AG08395 (cell line): ENCODE measurements at regions not wholly inside any gene's neighbourhood (a gene's known extent, or its start where the extent isn't known, plus 50 kb on each side); places are given as distances from the start of the nearest gene placed in this dataset.
"Not testable (repeated sequence)": the region's sequence is repeated elsewhere in the genome, so short reads cannot be mapped to it uniquely, and the experiment has no call there.

ENCODE experiments used
- DNase-seq: peaks from one replicate; pipeline ENCODE4 v3.0.0; 2012; ENCODE audit warnings: mixed read lengths, low spot score

DNA sequence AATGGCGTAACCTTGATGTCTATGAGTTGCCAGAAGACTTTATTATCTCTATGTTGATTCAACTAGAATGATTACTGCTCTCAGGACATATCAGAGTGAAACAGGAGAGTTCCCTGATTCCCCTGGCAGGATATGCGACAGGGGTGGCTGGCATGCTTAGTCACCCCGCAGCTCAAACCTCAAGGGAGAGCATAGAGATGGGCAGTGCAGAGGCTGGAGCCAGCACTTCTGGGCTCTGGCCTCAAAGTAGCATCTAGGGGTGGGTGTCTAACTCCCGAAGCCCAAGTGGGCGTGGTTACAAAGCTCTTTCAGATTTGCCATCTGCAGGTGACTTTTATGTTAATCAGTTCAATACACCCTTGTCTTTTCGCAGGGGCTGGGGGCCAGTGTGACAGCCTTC is 391.6 kb downstream of the ADCYAP1 start:
- DNase-seq, result no peak

DNA sequence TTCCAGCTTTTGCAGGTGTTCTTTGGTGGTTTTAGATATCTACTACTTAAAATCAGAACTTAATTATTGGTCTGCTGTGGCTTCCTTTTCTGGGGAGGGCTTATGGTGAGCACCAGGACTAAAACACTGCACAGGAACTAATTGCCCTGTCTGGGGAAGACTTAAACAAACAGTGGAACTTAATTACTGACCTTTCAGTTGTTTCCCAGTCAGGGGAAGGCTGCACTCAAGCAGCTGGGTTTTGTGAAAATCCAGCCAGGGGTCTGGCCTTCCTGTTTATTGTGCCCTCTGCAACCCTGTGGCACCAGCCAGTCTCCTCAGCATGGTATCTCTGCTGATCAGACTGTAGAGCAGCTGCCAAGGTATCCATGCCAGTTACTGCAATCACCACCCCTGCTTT is 398.2 kb downstream of the ADCYAP1 start:
- DNase-seq, result no peak

DNA sequence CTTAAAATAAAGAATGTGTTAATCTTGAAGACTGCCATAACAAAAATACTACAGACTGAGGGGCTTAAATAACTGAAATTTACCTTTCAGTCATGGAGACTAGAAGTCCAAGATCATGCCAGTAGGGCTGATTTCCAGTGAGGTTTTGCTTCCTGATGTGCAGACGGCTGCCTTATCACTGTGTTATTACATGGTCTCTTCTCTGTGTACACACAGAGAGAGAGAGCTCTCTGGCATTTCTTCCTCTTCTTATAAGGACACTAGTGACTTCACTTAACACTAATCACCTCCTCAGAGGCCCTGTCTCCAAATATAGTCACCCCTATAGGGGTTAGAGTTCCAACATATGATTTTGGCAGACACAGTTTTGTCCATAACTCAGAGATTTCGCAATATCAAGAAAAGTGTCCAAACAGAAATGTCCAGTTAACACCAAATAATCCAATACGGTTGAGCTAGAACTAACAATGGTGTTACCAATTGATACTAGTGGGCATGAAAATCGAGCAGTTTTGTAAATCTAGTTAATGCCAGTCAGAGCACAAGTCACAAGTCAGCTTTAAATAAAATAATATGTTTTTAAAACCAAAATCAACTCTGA is 399.8 kb downstream of the ADCYAP1 start:
- no peak for DNase-seq

DNA sequence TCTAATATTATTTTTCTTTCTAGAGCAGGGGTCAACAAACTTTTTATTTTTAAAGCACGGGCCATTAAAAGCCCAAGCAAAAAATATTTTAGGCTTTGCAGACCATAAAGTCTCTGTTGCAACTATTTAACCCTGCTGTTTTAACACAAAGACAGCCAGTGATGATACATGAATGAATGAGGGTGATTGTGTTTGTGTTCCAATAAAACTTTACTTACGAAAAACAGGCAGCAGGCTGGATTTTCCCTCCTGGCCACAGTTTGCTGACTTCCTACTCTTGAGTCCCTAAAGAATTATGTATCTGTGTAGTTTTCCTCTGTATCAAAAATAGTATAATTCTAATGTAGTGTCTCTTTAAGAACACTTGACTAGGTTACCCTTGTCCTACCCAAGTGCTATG is 402.0 kb downstream of the ADCYAP1 start:
- DNase-seq, result no peak

DNA sequence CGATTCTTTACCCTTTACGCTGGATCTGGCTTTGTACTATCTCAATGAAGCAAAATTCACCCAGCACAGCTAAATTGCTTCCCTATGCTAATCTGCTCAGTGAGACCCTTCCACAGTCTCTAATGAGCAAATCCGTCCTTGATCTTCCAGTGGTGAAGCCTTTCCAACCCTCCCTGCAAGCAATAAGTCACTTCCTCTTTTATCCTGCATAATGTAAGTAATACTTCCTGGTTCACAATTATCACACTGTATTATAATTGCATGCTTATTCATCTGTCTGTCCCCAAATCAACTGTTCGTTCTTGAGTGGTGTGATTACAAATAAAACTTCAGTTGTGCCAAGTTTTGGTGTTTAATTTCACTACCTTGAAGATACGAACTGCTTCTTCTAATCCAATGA is 404.0 kb downstream of the ADCYAP1 start:
- no peak for DNase-seq

DNA sequence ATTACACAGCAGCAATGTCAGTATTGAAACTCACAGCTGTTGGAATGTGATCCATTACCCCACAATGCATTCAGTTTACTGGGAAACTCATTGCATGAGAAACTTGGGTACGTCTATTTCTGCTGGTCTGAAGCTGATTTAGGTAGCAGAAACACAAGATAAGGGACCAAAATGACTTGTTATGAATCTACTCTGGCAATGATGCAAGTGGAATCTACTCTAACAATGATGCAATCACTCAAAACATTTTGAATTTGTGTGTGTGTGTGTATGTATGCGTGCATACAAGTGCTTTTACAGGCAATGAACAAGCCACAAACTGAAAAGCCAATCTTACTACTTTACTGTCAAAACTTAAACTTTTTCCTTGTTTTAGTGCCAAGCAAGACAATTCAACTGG is 406.7 kb downstream of the ADCYAP1 start:
- DNase-seq, result no peak

DNA sequence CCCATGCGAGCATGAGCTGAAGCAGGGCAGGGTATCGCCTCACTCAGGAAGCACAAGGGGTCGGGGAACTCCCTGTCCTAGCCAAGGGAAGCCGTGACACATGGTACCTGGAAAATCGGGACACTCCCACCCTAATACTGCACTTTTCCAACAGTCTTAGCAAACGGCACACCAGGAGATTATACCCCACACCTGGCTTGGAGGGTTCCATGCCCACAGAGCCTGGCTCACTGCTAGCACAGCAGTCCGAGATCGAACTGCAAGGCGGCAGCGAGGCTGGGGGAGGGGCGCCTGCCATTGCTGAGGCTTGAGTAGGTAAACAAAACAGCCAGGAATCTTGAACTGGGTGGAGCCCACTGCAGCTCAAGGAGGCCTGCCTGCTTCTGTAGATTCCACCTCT is 430.7 kb downstream of the ADCYAP1 start:
- not testable (repeated sequence) for DNase-seq

DNA sequence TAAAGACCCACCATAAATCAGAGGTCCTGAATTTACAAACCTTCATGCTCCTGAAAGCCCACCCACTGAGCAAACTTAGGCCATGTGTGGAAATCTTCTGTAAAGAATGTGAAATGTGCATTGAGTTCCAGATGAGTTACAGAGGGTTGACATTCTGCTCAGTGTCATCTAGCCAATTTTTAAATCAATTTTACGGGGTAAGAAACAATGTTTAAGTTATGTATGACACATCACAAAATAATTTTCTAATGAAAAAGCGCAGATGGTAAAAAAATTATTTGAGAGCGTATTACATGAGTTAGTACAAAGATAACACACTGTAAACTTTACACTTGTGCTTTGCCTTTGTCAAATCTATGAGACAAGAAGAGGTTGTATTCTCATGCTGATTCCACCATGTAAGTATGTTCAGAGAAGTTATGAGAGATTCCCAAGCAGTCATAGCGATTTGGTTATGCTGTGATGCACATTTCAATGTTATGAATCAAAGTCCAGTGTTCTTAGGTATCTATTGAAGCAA is 446.3 kb downstream of the ADCYAP1 start:
- no peak for DNase-seq

DNA sequence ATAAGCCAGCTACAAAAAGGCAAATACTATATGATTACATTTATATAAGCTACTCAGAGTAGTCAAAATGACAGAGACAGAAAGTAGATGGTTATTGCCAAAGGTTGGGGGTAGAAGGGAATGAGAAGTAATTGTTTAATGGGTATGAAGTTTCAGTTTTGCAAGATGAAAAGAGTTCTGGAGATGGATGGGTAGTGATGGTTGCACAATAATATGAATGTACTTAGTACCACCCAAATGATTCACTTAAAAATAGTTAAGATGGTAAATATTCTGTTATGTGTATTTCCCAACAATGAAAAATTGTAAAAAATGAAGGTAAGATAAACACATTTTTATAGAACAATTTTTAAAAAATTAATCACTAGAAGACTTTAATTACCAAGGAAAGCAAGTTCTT is 448.4 kb downstream of the ADCYAP1 start:
- no peak for DNase-seq

DNA sequence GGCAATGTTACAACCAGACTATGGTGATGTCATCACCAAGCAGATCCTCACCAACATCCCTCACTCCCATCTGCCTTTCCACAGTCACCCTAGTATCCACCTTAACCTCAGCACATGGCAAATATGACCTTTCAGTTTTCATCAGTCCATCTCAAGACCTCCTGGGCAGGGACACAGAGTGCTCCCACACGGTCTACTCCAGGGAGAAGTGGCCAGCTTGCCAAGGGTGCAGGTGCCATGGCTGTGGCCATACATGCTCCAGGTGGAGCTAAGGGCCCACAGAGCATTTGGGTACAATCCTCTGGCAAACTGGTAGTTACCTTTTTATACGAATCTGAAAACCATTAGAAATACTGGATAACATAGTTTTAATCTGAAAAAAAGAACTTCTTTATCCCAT is 453.1 kb downstream of the ADCYAP1 start:
- no peak for DNase-seq

DNA sequence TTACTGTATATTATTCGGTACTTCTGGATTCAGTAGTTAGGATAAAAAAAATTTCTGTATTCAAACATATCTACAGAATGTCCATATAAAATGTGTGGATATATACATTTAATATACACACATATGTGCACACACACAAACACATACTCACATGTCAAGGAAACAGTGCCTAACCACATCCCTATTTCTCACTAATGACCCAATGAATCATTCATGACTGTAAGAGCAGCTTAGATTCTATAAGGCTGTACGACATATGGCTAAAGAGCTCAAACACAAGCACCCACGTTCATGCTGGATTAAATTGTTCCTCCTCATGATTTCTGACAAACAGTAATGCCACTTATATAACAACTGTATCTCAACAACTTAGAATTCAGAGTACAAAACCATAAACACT is 457.3 kb downstream of the ADCYAP1 start:
- DNase-seq, result no peak

DNA sequence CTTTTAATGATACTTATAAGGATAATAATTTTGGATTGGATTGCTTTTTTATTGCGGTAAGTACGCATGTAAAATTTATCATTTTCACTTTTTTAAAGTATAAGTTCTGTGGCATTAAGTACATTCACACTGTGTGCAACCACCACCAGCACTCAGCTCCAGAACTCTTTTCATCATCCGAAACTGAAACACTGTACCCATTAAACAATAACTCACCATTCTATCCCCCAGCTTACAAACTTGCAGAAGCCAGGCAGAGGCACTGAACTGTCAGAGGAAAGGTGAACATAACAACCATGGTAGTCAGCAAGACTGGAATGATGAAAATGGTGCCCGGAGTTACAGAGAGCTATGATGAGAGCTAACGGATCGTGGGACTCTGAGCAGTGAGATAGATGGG is 465.9 kb downstream of the ADCYAP1 start:
- DNase-seq, result no peak

DNA sequence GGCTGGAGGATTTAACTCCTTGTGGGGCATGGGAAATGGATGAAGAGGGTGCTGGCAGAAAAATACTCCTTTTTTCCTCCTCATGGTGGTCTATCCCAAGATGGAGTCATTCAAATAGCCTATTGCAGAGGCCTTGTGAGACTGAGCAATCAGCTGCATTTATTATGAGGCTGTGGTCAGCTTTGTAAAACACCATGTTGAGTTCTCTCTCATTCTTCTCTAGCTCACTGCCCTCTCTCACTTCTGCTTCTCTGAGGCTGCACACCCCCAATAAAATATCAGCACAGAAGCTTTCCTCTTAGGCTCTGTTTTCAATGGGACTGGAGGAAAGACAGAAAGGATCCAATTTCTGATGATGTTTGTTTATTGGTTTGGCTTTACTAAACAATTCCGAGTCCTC is 467.1 kb downstream of the ADCYAP1 start:
- no peak for DNase-seq

DNA sequence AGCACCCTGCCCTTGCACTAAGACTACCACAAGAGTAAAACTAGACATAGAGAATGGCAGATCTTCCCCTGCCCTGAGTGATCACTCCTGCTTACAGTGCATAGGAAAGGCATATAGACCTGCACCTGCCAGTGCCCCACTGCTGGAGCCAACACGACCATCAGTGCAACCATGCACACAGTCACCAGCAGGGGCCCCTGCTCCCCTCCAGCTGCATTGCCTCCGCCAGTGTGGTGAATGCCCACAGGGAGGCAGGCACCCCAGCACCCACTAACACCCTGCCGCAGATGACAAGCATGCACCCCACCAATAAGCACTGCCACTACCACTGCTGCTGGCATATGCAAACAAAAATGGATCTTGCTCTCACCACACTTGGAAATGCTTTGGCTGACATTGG is 478.8 kb downstream of the ADCYAP1 start:
- DNase-seq, result no peak

DNA sequence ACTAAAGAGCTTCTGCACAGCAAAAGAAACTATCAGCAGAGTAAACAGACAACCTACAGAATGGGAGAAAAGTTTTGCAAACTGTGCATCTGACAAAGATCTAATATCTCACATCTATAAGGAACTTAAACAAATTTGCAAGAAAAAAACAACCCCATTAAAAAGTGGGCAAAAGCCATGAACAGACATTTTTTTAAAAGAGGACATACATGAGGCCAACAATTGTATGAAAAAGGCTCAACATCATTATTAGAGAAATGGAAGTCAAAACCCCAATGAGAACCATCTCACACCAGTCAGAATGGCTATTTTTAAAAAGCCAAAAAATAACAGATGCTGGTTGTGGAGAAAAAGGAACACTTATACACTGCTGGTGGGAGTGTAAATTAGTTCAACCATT is 483.8 kb downstream of the ADCYAP1 start:
- DNase-seq, result not testable (repeated sequence)

DNA sequence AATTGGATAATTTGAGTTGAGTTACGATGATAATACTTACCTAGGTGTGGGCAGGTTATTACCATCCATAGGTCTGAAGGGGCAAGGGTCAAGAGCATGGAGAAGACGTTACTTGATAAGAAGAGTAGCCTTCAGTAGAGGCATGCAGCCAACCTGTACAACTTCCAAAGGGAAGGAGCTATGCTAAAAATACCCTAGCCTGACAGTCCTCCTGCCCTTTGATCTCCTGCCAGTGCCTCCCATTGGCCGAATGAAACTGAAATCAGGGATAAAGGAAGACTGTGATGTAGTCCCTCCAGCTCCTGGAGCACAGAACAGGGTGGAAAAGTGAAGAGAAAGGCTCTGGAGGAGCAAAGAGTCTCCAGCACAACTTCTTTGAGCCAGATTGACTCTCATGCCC is 487.4 kb downstream of the ADCYAP1 start:
- no peak for DNase-seq

DNA sequence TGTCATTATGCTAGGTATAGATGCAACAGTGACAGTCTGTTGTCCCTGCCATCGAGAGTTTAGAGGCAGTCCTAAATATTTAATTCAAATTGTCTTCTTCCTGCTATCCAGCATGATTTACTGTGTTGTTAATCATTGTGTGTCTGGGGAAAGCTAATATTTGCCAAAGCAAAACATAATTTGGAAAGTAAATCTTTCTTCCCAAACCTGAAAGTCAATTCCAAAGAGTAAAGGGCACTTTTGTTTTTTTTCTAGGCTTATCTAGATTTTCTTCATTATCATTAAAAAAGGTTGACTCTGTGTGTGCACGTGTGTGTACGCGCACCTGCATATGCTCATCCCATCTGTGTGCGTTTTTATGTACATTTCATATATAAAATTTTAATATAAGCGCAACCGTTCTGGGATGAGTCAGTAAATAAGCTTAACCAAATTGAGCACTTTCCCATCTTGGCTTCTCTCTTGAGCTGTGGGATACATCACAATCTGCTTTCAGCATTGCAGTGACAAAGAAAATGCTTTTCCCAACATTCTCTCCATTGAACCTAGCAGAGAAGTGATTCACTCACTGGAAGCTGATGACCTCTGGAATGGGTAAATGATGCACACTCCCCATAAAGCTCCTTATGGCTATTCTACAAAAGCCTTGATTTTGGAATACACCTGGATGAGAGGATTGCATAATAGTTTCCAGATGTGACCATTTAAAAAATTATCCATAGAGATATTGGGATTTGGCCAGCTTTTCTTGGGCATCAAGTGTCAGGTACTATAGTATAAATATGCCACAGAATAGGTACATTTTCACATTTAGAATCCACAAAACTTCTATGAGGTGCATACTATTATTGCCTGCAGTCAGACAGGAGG is 488.4 kb downstream of the ADCYAP1 start:
- no peak for DNase-seq

DNA sequence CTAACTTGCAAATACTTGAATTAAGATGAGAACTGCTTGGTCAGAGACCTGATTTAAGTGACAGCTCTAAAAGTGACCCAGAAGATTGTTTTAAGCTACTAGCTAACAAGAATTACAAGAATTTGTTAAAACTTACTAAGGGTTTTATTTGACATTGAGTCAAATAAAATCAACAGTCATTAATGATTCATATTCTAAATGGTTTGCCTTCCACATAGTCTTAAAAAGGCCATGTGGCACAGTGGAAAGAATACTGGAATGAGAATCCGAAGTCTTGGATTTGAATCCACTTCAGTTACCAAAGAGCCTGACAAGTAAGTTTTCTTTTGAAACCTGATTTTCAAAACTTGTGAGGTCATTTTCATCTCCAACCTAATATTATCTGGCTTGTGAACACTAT is 489.3 kb downstream of the ADCYAP1 start:
- no peak for DNase-seq

DNA sequence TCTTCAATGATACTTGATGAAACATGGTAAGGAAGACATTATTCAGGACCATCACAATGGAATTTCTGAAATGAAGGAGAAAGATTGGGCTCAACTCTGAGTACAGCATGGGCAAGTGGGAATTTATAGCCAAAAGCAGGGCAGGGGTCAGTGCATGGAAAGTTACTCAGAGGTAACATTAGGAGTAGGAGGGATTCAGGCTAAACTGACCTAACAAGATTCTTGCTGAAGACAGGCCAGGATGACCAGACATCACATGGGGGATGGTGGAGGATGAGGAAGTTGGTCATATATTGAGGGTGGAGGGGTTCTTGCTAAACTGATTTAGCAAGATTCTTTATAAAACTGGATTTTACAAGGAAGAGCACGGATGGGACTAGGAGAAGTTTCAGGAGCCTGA is 489.8 kb downstream of the ADCYAP1 start:
- DNase-seq, result no peak

DNA sequence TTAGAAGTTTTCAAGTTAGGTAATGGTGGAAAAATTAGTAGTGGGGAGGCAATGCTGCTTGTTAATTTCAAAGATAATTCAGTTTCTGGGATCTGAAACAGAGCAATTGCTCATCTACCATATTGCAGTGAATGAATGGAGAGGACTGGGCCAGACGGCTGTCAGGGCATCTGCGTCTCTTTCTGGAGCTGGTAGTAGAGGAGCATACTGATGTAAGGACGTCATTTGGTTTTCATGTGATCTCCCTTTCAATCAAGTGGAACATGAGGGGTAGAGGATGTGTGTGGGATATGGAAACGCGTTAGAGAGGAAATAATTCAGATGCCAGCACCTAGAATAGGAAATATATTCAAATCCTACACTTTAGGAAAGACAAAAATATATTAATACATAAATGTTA is 490.3 kb downstream of the ADCYAP1 start:
- DNase-seq, result no peak

DNA sequence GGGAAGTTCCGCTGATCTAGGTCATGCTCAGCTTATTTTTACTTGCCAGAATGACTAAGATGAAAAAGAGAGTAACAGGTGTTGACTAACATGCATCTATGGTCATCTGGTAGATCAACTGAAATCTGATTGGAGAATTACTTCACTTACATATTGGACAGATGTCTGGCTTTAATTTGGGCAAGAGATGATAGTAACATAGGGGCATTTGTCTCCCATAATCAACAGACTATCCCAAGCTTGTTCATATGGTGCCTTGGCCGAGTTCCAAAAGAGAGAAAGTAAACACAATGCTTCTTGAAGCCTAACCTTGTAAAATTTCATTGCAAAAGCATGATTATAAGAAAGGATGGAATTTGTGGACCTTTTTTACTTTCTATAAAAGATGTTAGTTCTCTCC is 503.7 kb downstream of the ADCYAP1 start:
- no peak for DNase-seq

DNA sequence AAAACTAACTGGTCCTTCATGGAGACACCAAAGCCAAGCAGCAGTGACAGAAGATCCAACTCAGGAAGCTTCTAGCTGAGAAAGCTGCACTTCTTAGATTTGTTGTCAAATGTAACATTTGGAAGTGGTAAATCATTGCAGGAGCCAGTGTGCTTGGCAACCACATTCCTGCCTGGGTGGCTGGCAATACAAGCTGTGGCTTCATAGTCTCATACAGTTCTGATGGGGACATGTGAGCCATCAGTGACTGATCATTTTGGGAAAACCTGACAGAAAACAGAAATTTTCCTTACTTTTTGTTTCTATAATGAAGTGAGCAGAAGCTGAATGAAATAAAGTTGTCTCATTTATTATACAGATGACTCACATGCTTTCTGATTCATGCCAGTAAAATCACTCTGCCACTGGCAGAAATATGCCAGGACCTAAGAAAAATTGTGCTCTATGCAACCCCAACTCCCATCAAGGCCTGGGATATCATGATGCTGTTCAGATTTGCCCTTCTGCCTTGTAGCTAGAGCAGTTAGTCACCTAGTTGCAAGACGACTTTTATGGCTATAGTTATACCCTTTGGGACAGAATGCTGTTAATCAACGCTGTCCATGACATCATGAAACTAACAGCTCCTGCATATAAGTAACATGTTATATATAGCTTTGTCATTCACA is 508.1 kb downstream of the ADCYAP1 start:
- no peak for DNase-seq

DNA sequence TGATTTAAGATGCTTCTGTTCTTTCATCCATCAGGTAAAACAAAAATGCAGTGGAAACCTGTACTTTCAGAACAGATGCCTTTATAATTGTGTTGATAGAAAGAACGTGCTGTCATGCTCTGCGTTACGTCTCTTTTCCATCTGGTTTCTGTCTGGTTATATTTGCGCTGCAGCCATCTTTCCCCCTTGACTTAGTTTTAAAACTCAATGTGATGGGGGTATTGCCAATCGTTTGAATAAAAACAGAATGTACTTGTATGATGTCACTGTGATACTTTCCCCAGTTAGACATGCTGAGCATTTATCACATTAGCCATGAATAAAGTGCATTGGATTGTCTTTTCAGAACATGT is 508.6 kb downstream of the ADCYAP1 start:
- no peak for DNase-seq
